ENCODE measurements at regions not wholly inside any gene's neighbourhood (a gene's known extent, or its start where the extent isn't known, plus 50 kb on each side); places are given as distances from the start of the nearest gene placed in this dataset.

- no peak for TF ChIP-seq ZNF274 (IDR thresholded peaks at IDR 0.05; ENCODE audit: low read depth, low read length)
- H3K4me3 ChIP-seq (ENCODE audit: low read length) = no peak overlapping the region; the same call in 1 of the 2 replicates
Observed at GRCh38 chr15:38058596-38059075, 124.2 kb downstream of the TMCO5A start.

DNA sequence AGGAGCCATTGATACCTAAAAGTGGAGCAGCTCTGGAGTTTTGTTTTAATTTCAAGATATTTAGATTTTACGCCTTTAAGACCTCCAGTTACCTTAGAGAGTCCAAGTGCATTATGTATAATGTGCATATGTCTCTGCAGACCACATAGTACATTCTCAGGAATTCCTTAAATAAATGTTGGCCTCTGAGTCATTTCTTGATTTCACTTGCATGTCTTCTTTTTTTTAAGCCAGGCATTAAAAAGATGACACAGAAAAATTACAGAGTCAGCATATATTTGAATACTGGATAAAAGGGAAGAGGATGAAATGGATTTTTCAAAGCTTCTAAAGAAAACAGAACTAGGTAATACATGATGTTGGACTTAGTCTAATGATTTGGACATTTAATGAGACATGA is 125.2 kb downstream of the TMCO5A start:
- H3K4me3 ChIP-seq (ENCODE audit: low read length) = no peak overlapping the region
- TF ChIP-seq ZNF274 (IDR thresholded peaks at IDR 0.05; ENCODE audit: low read depth, low read length) = no peak

DNA sequence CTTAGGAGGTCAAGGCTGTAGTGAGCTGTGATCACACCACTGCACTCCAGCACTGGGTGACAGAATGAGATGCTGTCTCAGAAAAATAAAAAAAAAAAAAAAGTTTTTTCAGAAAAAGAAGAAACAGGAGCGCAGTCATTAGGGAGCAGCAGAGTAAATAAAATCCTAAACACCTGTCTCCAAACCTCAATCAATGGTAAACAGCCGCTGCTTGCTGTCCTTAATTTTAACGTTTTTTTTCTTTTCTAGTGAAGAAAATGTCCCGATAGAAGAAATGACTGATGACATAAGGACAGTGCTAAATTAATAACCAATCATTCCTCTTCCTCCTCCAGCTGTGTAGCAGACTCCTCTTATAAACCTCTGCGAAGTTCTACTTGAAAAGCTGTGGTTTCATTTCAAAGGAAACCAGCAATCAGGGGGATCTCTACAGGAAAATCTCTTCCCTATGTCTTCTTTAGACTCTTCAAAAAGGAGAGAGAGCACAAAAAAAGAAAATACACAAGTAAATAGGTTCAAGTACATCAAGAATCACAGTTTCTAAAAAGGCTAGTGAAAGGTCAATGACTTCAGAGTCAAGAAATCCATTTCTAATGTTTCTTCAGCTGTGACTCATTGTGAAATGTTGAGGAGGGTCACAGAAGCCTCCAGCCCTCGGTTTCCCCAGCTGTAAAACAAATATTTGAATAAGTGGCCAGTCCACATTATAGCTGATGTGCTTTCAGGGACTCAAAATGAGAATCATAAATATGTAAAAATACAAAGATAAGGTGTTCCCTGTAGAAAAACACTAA is 127.6 kb downstream of the TMCO5A start:
- H3K4me3 ChIP-seq (ENCODE audit: low read length) = no peak overlapping the region
- TF ChIP-seq ZNF274 (IDR thresholded peaks at IDR 0.05; ENCODE audit: low read depth, low read length) = no peak

DNA sequence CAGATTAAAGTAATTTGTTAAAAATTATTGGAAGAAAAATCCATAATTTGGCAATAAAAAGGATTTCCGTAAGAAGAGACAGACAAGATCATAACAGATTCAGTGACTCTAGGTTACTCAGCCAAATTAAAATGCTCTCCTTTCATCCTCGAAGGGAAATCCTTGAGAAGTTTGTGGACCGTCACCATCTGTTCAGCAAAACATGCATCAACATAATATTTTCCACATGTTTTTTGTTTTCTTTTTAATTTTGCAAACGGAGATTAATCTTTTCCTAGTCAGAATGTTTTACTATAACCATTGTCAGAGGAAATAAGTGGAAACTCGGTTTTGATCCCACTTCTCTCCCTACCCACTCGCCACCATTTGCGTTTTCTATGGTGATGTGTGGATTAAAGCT is 128.3 kb downstream of the TMCO5A start:
- no peak overlapping the region for H3K4me3 ChIP-seq (ENCODE audit: low read length)
- TF ChIP-seq ZNF274 (IDR thresholded peaks at IDR 0.05; ENCODE audit: low read depth, low read length) = no peak

DNA sequence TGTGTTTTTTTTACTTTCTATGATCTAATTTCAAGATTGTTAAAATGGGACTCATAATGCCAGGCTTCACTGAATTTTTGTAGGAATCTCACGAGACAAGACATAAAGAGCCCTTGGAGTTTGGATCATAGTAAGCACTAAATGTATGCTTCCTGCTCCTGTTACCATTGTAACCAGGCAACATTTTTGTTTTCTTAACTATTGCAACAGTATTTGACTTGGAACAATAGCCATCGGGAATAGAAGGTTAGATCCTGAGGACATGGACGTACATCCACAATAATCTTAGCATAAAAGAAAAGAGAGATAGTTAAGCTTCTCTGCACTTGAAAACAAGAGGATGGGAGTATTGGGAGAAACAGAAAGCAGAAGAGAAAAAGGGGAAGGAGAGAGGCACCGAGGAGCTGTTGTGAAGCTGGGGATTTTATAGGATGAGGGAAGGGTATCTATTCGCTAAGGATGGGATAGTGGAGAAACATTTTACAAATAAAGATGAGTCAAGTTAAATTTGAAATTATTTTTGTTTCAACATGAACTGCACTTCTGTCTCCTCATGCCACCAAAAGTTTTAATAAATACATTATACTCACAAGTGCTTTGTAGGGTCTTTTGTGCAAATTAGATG is 131.4 kb downstream of the TMCO5A start:
- no peak for TF ChIP-seq ZNF274 (IDR thresholded peaks at IDR 0.05; ENCODE audit: low read depth, low read length)
- no peak overlapping the region for H3K4me3 ChIP-seq (ENCODE audit: low read length)

GRCh38 chr15:38066612-38067011 is 132.2 kb downstream of the TMCO5A start:
- no peak for TF ChIP-seq ZNF274 (IDR thresholded peaks at IDR 0.05; ENCODE audit: low read depth, low read length)
- no peak overlapping the region for H3K4me3 ChIP-seq (ENCODE audit: low read length)

DNA sequence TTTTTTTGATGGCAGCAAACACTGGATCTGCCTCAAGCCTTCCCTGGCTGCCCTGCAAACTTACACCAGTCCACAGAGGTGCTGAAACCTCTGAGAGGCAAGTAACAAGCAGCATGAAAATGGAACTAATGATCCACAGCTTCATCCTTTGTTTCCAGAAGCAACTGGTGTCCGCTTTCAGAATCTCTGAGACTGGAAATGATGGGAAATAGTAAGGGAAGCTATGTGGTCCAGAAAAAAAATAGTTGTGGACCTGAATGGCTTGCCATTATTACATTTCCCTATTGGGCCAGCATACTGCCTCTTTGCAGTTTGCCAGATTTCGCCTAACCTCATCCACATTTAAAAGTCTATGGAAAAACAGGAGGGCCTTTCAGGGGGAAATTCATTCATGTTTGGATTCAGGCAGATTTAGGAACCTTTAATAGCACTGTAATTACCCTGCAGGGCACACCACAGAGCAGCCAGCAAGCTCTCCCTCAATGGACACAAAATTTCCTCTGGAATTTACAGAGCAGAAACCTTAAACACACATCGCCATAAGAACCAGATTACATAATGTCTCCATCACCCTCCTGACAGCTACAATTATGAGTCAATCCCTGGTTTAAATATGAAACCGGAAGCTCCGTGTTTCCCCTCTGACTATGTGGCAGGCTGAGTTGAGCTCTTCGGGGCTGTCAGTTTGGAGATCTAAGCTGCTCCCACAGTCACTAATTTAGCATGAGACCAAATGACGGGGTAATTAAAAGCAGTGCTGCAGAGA is 134.4 kb downstream of the TMCO5A start:
- no peak for TF ChIP-seq ZNF274 (IDR thresholded peaks at IDR 0.05; ENCODE audit: low read depth, low read length)
- H3K4me3 ChIP-seq (ENCODE audit: low read length) = no peak overlapping the region; the same call in 1 of the 2 replicates

DNA sequence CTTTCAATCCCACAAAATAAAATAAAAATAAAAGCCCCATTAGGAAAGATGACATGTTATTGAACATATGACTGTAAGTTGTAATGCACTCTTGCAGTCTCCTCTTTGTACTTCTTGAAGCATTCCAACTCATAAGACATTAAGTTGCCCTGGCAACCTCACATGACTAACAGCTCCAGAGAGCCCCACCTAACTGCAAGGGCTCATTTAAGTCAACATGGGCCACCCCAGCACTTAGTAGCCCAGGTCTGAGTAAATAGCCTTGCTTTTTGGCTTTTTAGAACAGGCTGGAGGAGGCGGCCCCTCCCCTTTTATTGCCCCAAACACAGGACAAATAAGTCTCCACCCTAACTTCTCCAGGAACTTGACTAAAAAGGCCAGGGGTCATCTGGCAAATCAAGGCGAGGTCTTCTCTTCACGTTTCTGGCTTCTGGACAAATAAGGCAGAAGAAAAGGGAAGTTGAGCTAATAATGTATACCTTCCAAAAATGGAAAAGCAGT is 135.1 kb downstream of the TMCO5A start:
- TF ChIP-seq ZNF274 (IDR thresholded peaks at IDR 0.05; ENCODE audit: low read depth, low read length) = no peak
- H3K4me3 ChIP-seq (ENCODE audit: low read length) = no peak overlapping the region

- no peak for TF ChIP-seq ZNF274 (IDR thresholded peaks at IDR 0.05; ENCODE audit: low read depth, low read length)
- no peak overlapping the region for H3K4me3 ChIP-seq (ENCODE audit: low read length)
Observed at GRCh38 chr15:38070778-38071177, 136.3 kb downstream of the TMCO5A start.

GRCh38 chr15:38071211-38071972 is 137.0 kb downstream of the TMCO5A start:
- no peak for TF ChIP-seq ZNF274 (IDR thresholded peaks at IDR 0.05; ENCODE audit: low read depth, low read length)
- no peak overlapping the region for H3K4me3 ChIP-seq (ENCODE audit: low read length)

DNA sequence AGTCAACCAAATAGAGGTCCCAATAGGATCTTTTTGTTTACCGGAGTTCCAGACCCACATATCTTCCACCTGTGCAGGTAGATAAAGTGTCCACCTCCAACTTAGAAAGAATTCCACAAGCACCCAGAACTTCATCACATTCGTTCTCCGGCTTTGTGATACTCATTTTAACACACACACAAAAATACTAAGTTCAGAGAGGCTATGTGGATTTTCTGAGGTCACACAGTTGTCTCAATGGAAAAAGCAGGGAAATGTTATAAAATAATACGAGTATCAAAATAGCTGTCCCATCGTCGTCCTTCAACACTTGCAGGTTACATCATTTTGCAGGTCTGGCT is 137.5 kb downstream of the TMCO5A start:
- peak overlapping the region; percentile 35; the same call in 1 of the 2 replicates for H3K4me3 ChIP-seq (ENCODE audit: low read length)
- TF ChIP-seq ZNF274 (IDR thresholded peaks at IDR 0.05; ENCODE audit: low read depth, low read length) = no peak

DNA sequence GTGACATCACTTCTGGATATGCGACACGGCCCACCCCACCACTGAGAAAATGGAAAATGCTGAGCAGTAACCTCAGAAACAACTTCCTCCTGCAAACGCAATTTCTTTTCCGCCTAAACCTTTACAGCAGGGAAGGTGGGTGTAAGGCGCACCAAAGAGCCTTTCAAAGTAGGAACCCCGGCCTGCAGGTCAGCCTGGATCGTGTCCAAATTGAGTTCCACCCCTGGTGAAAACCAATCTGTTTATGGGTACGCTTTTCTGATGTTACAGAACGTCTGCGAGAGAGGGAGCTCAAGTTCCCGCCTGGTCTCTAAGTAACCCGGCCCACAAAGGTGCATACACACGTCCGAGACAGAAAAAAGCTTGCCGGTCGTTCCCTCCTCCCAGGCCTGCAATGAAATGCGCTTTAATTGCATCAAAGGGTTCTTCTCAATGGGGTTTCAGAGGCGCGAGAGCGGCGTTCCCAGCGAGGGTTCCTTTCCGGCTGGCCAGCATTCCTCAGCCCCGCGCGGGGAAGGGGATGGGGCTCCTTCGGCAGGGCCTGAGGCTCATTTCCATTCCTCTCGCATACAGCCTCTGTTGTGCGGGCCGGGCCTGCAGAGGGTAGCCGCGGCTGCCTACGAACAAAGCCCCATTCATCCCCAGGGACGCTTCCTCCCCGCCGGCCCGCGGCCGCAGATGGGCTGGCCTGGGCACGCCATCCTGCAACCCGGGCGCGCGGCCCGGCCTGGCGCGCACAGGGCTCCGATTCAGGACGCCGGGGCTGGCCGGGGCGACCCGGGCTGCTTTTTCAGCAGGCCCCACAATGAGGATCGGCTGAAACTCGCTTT is 138.1 kb downstream of the TMCO5A start:
- no peak for TF ChIP-seq ZNF274 (IDR thresholded peaks at IDR 0.05; ENCODE audit: low read depth, low read length)
- H3K4me3 ChIP-seq (ENCODE audit: low read length) = peak overlapping the region; percentile 35; the same call in 1 of the 2 replicates

Measured in GM08714 (cell line).